HL-60 (cell line): ENCODE measurements at regions not wholly inside any gene's neighbourhood (a gene's known extent, or its start where the extent isn't known, plus 50 kb on each side); places are given as distances from the start of the nearest gene placed in this dataset.
A peak's percentile ranks its signal among the peaks of the same experiment; 100 is the strongest.

ENCODE experiments used
- DNase-seq, 2 experiments: peaks; one replicate each; pipeline ENCODE4 v3.0.0-alpha.2; 2010 to 2020; ENCODE audit warnings: low read depth in 1 of 2, low spot score in 1 of 2
- H3K27ac ChIP-seq: fragments of 250-450 bp; sonication (Bioruptor Pico); replicated peaks from 2 replicates; pipeline ENCODE4 v1.5.1; 2020; ENCODE audit warnings: mild to moderate bottlenecking, moderate library complexity
- H3K27me3 ChIP-seq: fragments of 250-450 bp; sonication (Bioruptor Pico); 2 replicates; pipeline ENCODE4 v1.5.1; 2021; ENCODE audit warnings: mild to moderate bottlenecking, moderate library complexity; ENCODE audit not compliant: insufficient read depth, poor library complexity, severe bottlenecking
- H3K4me3 ChIP-seq: replicated peaks from 2 replicates; pipeline ENCODE4 v1.5.1; 2011; ENCODE audit warnings: mild to moderate bottlenecking, control low read depth, low read length; ENCODE audit not compliant: insufficient read depth
- GABPA ChIP-seq: IDR thresholded peaks from 2 replicates; pipeline ENCODE4 v1.6.1; 2012; ENCODE audit warnings: low read depth
- POLR2AphosphoS5 ChIP-seq: IDR thresholded peaks from 2 replicates; pipeline ENCODE4 v1.6.1; 2012; ENCODE audit warnings: low read depth
- REST ChIP-seq: IDR thresholded peaks from 2 replicates; pipeline ENCODE4 v1.6.1; 2012; ENCODE audit warnings: low read depth; ENCODE audit not compliant: insufficient replicate concordance
- SPI1 ChIP-seq: IDR thresholded peaks from 2 replicates; pipeline ENCODE4 v1.6.1; 2012; ENCODE audit warnings: low read depth, mild to moderate bottlenecking, borderline replicate concordance
- TF ChIP-seq, protein P1 (sequence below): IDR thresholded peaks from one replicate; pipeline ENCODE4 v1.5.1; 2011; ENCODE audit warnings: low read length, control low read depth, inconsistent platforms; ENCODE audit not compliant: insufficient read depth

- H3K4me3 ChIP-seq: no peak overlapping the region
- TF ChIP-seq REST (no peak), SPI1 (no peak), POLR2AphosphoS5 (no peak), GABPA (no peak)
- TF ChIP-seq, protein P1, sequence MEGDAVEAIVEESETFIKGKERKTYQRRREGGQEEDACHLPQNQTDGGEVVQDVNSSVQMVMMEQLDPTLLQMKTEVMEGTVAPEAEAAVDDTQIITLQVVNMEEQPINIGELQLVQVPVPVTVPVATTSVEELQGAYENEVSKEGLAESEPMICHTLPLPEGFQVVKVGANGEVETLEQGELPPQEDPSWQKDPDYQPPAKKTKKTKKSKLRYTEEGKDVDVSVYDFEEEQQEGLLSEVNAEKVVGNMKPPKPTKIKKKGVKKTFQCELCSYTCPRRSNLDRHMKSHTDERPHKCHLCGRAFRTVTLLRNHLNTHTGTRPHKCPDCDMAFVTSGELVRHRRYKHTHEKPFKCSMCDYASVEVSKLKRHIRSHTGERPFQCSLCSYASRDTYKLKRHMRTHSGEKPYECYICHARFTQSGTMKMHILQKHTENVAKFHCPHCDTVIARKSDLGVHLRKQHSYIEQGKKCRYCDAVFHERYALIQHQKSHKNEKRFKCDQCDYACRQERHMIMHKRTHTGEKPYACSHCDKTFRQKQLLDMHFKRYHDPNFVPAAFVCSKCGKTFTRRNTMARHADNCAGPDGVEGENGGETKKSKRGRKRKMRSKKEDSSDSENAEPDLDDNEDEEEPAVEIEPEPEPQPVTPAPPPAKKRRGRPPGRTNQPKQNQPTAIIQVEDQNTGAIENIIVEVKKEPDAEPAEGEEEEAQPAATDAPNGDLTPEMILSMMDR: no peak
- no peak overlapping the region for H3K27ac ChIP-seq
- no peak for DNase-seq
- no peaks in the 10 kb centered on the region for H3K27me3 ChIP-seq
Measured at GRCh38 chr4:146113171-146113570, 62.3 kb upstream of the LSM6 start.

DNA sequence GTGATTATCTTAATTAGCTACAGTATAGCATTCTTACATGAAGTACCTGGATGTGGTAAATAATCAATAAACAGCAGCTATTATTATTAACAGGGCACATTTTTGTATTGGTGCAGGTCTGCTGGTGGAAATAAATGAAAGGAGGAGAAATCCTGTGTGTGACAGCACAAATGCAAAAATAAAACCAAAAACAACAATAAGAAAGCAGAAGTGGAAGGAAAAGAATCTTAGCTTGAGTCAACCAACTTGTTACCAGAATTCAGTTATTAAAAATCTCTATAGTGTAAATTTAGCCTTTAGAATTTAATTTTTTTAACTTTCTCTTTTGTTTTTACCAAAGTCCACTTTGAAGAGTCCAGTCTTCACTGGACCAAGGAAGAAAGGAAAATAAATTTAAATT, 63.1 kb upstream of the LSM6 start:
- Histone ChIP-seq H3K27ac (no peak overlapping the region), H3K4me3 (no peak overlapping the region), H3K27me3 (no peaks in the 10 kb centered on the region)
- no peak for DNase-seq
- TF ChIP-seq, protein P1: no peak
- peak; percentile 57 for TF ChIP-seq SPI1

DNA sequence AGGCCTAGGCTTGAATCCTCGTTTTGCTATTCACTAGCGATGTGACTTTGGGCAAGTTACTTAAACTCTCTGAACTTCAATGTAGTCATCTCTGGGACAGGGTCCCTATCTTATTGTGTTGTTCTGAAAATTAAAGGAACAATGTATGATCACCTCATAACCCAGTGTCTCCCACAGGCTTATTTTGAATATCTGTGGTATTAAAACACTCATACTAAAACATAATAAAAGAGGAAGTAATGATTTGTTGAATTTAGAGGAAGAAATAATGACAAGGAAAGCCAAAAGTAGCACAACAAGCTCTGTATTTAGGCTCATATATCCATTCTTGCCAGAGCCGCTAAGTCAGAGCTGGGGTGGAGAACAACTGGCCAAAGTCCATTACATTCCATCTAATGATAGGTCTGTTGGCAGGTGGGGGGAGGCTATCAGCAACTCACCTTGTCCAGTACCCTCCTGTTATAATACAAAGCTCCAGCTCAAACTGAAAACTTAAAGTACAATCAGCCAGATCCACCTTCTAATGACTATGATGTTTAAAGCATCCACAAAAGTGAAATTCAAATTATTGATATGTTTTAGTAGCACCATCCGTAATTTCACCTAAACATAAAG, 64.5 kb upstream of the LSM6 start:
- DNase-seq: no peak
- TF ChIP-seq SPI1: no peak
- TF ChIP-seq GABPA: no peak
- TF ChIP-seq, protein P1: no peak
- TF ChIP-seq REST: no peak
- TF ChIP-seq POLR2AphosphoS5: no peak
- Histone ChIP-seq H3K4me3 (no peak overlapping the region), H3K27ac (peak overlapping the region; percentile 0; the same call in 1 of the 2 replicates), H3K27me3 (no peaks in the 10 kb centered on the region)

DNA sequence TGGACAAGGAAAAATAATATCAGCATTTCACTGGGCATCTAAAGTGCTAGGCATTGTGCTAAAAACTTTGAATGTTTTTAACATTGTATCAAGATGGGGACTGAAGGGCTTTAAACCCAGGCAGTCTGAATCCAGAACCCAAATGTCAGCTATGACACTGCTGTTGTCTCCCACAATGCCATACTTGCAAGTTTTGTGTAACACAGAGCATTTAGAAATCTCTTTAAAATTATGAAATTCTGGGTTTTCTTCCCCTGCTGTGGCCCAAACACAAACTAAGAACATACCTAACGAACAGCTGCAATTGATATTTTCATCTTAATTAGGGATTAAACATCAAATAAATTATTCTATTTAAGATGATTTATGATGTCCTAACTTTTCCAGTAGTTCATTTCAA, 66.8 kb upstream of the LSM6 start:
- Histone ChIP-seq H3K27ac (peak overlapping the region; percentile 85), H3K4me3 (no peak overlapping the region), H3K27me3 (no peaks in the 10 kb centered on the region)
- TF ChIP-seq POLR2AphosphoS5 (no peak), GABPA (no peak), REST (no peak), SPI1 (no peak)
- TF ChIP-seq, protein P1: no peak
- DNase-seq: peak; percentile 48 to 65
